GM10266 (cell line): ENCODE measurements at regions not wholly inside any gene's neighbourhood (a gene's known extent, or its start where the extent isn't known, plus 50 kb on each side); places are given as distances from the start of the nearest gene placed in this dataset.

Experiments used
- DNase-seq: peaks from one replicate; pipeline ENCODE4 v3.0.0; 2012; ENCODE audit errors: extremely low spot score
- CTCF ChIP-seq: IDR thresholded peaks from 2 replicates; pipeline ENCODE4 v1.5.1; 2012; ENCODE audit warnings: mild to moderate bottlenecking, low read depth; ENCODE audit not compliant: control insufficient read depth, insufficient read depth; ENCODE audit errors: missing control alignments

GRCh38 chr2:8324164-8324856 lies 357.5 kb upstream of the ID2 start:
- TF ChIP-seq CTCF = no peak
- DNase-seq = no peak

DNA sequence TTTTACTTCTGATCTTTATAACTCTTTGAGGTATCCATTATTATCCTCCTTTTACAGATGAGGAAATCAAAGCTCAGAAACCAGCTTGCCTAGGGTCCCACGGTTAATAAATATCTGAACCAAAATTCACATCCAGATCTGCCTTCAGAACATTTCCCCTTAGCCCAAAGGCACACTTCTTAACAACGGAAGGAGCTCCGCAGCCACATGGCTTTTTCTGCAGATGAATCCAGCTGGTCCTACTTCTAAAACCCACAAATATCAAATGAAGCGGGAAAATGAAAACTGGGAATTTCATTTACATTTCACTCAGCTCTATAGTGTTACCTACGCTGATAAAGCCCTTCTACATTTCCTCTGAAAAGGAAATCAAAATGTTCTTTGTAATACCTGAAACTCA lies 357.0 kb upstream of the ID2 start:
- DNase-seq = no peak
- no peak for TF ChIP-seq CTCF

DNA sequence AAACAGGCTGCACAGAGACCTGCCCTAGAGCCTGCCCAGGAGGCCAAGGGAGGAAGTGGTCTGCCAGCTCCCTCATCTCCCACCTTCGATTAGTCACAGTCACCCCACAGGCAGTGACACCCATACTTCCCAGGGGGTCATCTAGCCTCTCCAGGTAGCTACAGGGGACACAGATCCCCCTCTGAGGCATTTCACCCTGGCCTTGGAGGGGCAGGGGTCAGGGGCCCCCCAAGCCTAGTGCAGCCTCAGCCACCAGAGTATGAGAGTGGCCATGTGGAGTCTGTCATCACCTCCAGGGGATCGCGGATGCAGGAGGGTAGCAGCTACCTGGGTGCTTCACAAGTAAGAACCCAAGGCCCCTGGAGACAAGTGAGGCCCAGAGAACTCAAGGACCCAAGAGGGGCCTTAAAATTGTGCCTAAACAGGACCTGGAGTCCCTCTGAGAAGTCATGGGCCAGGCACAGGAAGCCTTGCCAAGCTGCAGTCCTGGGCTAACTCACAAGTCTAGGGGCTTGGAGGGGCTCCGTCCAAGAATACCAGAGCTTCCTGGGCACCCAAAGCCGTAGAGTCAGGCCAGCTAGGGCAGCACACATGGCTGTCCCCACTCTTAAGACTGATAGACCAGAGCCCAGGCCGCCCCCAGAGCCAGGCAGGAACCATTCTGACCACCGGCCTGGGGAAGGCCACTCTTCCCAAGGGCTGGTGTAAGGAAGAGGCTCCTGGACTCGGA lies 354.3 kb upstream of the ID2 start:
- TF ChIP-seq CTCF = no peak
- no peak for DNase-seq

- DNase-seq = no peak
- TF ChIP-seq CTCF = no peak
Observed at GRCh38 chr2:8328217-8328616, 353.6 kb upstream of the ID2 start.

- no peak for DNase-seq
- no peak for TF ChIP-seq CTCF
Observed at GRCh38 chr2:8329660-8330622, 351.9 kb upstream of the ID2 start.

DNA sequence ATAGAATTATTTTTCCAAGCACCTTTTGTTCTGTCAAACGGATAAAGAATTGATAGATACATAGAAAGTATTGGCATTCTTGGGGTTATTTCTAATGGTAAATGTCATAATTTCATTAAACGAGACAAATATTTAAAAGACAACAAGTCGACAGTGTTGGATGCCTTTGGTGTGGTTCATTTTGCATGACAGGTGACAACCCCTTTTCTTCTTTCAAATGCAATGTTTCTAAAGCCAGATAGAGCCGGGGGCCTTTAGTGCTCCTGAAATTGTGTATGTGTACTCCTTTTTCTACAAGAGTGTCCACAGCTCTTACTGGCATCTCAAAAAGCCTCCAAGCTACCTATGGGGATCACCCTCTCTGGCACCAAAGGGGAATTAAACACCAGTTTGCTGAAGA lies 350.8 kb upstream of the ID2 start:
- TF ChIP-seq CTCF = no peak
- DNase-seq = no peak

DNA sequence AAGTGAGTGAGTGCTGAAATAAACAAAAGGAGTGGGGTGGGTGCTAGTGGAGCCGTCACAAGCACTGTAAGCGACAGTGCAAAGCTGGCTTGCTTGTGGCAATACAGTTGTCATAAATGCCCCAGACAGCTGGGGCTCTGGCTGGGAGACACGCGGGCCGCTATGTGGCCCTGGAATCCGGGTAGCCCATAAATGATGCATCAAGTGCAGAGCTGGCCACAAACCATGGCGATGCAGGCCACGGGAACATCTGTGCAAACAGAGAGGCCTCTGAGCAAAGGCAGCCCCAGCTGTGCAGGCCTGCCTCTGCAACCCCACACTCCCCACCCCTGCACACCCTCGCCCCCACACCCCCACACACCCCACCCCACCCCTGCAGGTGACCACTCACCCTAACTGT lies 349.2 kb upstream of the ID2 start:
- TF ChIP-seq CTCF = no peak
- DNase-seq = no peak
